Neural progenitor cell (in vitro differentiated cells): ENCODE measurements at regions not wholly inside any gene's neighbourhood (a gene's known extent, or its start where the extent isn't known, plus 50 kb on each side); places are given as distances from the start of the nearest gene placed in this dataset.

Source experiments
- CTCF ChIP-seq: fragments of 200-600 bp; sonication (generic); IDR thresholded peaks from 2 replicates; pipeline ENCODE4 v1.5.1; 2017; ENCODE audit warnings: antibody characterized with exemption, mild to moderate bottlenecking
- EZH2 ChIP-seq: fragments of 200-600 bp; sonication (generic); IDR thresholded peaks from 2 replicates; pipeline ENCODE4 v1.6.1; 2017; ENCODE audit warnings: antibody characterized with exemption, mild to moderate bottlenecking, moderate library complexity
- EZH2phosphoT487 ChIP-seq: fragments of 200-600 bp; sonication (generic); IDR thresholded peaks from 2 replicates; pipeline ENCODE4 v1.6.1; 2017; ENCODE audit warnings: antibody characterized with exemption

GRCh38 chr16:5918567-5919130 is 821.1 kb upstream of the EEF2KMT start:
- TF ChIP-seq EZH2phosphoT487: no peak
- peak; percentile 53 for TF ChIP-seq CTCF
- TF ChIP-seq EZH2: no peak
